ELF-1 (cell line): ENCODE measurements at regions not wholly inside any gene's neighbourhood (a gene's known extent, or its start where the extent isn't known, plus 50 kb on each side); places are given as distances from the start of the nearest gene placed in this dataset.
A peak's percentile ranks its signal among the peaks of the same experiment; 100 is the strongest.

Experiments
- DNase-seq: peaks from one replicate; pipeline ENCODE4 v3.0.0-alpha.2; 2016; ENCODE audit warnings: low read depth, low spot score

DNA sequence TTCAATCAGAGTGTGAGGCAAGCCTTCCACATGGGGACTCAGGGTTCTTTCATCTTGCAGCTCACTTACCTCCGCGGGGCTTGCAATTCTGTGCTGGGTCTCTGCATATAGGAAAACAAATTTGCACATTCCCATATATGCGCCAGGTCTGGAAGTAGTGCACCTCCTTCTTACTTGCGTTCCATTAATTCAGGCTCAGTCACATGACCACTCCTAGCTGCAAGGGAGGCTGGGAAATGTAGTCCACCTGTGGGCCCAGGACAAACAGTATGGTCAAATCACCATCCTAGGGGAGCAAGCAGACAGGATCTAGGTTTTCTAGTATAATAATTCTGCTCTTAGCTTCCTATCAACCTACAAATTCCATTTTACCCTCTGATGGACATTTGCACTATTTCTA lies 160.4 kb downstream of the AACS start:
- DNase-seq, result no peak

DNA sequence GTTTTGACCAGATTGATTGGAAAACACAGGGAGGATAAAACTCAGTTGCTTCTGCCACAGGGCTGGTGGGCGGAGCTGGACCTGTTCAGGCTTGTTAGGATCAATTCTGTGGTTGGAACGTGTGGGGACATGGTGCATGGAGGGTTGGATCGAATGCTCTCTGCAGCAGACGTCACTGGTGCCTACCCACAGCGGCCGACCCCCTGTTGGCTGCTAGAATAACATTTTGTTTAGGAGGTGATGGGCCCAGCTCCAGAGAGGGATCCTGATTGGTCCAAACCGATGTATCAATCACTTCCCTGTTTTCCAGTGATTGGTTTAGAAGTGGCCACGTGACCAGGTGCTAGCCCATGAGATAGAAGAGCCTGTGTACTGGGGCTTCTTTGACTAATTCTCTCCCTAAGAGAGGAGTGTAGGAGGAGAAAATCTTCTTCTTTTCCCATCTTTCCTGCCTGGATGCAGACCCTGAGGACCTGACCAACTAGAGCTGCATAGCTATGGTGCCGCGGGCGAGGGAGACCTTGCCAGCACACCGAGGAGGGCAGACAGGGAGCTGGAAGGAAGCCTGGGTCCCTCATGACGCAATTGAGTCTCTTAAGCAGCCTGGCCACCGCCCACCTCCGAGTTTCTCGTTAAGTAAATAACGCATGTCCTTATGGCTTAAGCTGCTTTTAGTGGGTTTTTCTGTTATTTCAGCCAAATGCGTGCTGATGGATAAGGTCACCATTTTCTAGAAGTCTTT lies 163.5 kb downstream of the AACS start:
- DNase-seq, result peak; percentile 39

DNA sequence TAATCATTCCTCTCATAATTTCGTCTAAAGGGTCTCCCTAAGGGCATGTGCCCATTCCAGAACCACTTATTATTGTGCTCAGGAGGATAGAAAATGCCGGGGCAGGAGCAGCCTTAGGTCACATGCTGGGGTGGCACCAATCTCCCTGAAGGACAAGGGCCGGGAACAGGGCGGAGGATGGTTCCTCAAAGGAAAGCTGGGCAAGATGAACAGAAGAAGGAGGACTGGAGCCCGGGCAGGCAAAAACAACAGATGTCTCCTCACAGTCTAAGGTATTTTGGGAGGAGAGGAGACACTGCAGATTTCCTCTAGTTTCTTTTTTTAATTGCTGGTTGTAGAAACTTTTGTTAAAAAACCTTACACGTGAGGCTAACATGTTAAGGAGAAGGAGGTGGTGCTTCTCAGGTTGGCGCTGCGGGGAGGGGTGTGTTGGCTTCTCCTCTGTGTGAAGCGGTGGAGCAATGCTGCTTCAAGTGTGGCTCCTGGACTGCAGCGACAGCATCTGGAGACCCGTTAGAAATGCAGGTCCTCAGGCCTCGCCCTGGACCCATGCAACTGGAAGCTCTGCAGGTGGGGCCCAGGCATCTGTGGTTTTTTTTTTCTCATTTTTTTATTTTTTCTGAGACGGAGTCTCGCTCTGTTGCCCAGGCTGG lies 164.8 kb downstream of the AACS start:
- peak; percentile 21 for DNase-seq

DNA sequence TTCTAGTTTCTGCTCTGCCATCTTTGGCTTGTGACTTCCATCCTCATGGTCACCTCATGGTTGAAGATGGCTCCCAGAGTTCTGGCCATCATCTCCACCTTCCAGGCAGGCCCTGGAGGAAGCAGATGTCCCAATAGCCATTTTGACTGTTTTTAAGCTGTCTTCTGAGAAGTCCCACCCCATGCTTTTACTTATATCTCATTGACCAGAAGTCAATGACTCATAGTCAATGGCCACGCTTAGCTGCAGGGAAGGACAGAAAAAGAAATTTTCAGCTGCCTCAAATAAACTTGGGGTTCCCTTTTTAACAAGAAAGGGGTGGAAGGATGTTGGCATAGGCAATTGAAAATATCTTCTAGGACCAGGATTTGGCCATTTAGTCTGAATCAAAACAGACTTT lies 168.1 kb downstream of the AACS start:
- DNase-seq, result no peak

DNA sequence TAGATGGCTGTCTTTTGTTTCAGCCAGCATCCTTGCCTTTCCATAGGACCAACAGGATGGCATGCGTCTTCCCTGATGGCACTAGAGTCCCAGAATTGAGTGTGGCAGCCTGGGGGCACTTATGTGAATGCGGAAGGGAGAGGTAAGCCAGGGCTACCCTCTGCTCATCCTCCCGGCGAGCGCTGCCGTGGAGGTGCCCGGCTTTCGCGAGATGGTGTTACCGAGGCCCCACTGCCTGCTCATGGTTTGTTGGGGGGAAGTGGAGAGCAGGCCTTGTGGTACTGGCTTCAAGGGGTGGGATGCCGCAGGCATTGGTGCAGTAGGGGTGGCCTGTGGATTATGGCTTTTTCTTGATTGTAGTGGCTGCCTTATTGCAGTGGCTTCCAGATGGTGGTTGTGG lies 174.3 kb downstream of the AACS start:
- no peak for DNase-seq

DNA sequence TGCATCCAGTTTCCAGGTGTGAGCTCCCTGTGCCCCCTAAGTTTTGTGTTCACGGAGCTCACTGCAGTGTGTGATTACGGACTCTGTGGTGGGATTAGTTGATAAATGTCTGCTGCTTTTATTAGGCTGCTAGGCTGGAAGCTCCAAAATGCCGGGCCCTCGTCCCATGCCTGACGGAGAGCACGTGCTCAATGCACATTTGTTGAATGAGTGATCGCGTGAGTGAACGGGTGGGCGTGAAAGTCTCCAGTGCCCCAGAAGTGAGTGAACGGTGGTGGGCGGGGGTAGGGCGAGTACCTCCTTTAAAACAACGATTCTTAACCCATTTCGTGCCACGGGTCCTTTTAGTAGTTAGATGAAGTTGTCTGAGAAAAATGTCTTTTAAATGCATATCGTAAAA lies 175.5 kb downstream of the AACS start:
- DNase-seq, result no peak

DNA sequence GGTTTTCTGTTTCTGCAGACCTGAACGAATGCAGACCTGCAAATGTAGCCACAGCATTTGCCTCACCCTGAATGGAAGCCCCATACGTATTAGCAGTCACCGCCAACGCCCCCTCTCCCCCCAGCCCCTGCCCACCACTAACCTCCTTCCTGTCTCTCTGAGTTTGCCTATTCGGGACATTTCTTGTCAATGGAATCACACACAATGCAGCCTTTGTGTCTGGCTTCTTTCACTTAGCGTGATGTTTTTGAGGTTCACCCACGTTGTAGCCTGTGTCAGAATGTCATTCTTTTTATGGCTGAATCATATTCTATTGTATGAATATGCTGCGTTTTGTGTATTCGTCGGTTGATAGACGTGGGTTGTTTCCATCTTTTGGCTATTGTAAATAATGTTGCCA lies 178.6 kb downstream of the AACS start:
- no peak for DNase-seq

DNA sequence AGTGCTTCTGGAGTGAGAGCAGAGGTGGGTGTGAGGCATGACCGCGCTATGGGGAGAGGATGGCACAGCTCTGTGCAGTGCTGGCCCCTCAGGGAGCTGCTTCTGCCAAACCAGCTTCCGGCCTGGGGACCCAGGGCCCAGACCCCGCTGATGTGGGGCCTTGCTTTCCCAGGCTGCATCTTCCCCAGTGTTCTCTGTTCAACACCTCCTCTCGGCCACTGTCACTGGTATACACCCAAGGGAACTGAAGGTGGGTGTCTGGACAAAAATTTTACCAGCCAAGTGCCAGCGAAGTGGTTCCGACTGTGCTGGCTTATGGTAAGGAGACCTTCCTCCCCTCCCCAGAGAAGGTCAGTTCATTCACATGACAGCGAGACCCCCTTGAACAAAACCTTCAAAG lies 179.1 kb downstream of the AACS start:
- DNase-seq, result no peak

DNA sequence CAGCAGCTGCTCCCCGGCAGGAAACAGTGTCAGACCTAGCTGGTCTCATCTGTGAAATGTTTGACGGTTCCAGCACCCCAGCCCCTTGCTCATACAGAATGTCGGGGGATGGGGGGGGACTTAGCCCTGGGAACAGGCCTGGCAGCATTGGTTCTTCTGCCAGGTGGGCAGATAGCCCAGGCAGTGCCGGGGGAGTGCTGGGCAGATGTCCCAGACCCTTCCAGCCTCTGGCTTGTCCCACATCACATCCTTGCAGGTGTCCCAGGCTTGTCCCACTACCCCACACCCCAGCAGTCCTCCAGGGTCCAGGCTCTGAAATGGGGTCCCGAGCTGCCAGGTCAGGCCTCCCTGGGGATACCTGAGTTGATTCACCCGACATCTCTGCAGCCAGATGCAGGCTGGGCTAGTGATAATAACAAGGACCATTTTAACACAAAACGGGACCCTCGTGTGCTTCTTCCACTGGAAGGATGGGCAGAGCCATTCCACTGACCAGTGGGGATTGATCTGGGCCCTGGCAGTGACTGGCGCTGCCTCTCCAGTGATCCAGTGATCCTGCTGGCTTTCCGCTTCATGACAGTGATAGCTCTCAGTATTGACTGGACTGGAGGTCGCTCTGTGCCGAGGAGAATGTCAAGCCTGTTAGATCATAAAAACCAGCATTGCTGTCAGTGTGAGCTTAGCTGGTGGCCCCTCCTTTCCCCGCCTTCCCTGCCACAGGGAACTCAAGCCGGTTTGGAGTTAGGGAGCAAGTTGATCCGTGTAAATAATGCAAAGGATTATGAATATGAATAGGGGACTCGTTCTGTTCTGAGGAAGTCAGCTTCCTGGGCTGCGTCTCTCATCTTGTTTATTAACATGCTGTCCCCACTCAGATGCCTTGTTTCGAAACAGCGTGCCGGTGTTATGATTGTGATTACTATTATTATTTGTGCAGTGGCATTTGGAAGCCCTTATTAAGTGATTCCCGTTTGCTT lies 180.6 kb downstream of the AACS start:
- peak; percentile 9 for DNase-seq

DNA sequence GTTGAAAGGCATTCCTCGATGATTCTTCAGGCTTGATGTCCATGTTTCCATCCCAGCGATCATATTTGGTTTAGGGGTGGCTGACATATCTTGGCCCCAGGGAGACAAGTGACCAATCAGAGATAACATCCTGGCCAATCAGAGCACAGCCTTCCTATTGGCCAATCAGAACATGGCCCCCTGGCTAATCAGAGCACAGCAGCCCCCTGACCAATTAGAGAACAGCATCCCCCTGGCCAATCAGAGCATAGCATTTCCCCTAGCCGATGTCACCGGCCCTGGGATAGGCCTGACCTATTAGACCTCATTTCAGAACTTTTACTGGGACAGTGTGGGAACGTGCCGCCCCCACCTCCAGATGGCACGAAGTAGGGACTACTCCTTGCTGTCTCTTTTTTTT lies 182.2 kb downstream of the AACS start:
- DNase-seq, result no peak

DNA sequence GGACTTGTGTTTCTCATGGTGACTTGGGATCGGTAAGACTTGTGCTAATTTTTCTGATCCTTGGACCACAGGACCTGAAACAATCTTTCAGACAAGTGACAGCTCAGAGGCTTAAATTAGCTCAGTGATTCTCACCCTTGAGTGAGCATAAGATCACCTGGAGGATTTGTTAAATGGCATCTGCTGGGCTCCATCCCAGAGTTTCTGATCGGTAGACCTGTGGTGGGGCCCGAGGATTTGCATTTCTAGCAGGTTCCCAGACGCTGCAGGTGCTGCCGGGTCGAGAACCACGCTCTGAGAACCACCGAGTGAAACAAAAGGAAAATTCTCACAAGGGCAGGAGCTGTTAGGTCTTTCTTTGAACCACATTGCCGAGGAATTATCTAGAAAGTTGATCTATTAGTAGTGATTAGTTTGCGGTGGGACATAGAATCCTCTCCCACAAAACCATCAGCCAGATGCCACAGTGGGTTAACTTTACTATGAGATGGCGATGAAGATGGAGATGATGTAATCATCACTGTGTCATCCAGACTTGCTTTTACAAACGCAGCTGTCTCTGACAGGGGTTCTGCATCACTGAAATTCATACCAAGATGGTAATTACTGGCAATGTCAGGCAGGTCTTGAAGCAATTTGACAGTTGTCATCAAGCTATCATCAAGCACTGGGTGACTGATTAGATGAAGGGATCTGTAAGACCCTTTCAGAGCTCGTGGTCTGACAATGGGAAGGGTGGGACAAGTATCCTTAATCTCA lies 184.0 kb downstream of the AACS start:
- DNase-seq, result no peak

DNA sequence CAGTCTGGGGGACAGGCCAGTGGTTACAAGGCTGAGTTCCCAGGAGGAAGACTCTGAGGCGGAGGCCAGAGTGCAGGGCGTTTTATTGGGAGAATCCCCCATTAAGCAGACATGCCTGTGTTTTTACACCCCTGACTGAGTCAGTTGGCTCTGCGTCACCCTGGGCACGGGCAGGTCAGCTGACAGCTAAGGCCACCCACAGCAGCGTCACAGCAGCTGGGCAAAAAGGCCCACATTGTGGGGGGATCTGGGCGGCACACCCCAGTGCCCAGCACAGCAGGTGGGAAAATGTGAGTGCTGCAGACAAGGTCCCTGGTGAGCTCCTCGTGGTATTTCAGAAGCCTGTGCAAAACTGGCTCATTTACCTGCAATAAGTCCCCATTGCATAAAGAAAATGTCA lies 184.7 kb downstream of the AACS start:
- no peak for DNase-seq

DNA sequence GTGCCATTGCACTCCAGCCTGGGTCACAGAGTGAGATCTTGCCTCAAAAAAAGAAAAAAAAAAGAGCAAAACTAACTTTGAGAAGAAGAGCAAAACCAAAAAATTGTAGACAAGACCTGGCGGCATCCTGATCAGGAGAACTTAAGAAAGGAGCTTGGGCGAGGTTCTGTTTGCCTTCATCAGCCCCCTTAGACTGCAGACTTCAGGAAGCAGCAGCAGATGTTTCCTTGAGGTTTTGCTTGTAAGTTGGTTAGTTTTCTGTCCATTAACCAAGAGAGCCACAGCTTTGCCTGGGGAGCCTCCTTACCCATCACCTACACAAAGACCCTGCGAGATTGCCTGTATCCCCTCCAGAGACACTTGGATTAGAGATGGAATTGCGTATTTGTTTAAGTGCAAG lies 189.0 kb downstream of the AACS start:
- no peak for DNase-seq

DNA sequence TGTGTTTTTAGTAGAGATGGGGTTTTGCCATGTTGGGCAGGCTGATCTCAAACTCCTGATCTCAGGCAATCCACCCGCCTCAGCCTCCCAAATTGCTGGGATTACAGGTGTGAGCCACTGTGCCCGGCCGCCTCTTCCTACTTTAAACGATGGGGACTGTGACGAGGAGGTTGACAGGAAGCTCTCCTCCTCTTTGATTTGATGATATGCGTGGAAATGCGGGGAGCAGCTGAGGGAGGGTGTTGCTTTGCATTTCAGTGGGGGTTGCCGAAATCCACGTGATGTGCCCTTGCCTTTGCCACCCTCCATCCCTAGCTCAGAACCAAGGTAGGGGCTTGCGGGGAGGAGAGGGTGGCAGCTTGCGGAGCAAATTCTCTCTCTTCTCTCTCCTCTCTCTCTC lies 189.6 kb downstream of the AACS start:
- no peak for DNase-seq

DNA sequence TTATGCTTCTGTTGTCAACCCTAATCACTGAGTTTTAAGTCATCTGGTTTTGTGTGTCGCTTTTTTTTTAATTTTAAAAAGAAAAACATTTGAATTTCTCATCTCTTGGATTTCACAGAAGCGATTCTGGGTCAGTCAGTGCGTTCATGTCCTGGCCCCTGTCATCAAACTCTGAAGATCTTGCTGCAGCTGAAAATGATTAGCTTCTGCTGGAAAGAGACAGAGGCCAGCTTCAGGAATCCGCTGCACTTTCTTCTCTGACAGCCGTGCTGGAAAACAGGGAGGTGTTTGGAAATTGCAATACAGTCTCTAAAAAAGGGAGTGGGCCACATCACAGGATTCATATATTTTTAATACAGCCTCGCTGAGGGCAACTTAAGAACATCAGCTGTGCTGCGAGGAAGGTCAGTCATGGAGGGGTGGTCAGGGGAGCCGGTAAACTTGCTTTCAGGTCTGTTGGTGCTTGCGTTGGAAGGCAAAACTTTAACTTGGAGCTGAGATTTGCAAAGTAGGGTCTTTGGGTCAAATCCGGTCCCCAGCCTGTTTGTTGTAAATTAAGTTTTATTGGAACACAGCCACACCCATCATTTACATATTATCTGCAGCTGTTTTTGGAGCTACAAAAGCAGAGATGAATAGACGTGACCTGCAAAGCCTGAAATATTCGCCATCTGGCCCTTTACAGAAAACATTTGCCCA lies 190.8 kb downstream of the AACS start:
- no peak for DNase-seq

DNA sequence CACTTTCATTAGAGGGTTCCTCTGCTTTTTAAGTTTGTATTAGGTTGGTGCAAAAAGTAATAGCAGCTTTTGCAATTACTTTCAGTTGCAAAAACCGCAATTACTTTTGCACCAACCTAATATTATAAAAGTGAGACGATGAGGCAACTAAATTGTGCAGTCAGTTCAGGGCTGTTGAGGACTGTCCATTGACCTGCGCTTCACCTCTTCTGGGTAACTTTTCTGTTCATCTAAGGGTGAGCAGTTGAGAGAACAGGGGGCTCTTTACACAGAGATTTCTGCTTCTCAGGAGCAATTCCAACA lies 191.3 kb downstream of the AACS start:
- no peak for DNase-seq

DNA sequence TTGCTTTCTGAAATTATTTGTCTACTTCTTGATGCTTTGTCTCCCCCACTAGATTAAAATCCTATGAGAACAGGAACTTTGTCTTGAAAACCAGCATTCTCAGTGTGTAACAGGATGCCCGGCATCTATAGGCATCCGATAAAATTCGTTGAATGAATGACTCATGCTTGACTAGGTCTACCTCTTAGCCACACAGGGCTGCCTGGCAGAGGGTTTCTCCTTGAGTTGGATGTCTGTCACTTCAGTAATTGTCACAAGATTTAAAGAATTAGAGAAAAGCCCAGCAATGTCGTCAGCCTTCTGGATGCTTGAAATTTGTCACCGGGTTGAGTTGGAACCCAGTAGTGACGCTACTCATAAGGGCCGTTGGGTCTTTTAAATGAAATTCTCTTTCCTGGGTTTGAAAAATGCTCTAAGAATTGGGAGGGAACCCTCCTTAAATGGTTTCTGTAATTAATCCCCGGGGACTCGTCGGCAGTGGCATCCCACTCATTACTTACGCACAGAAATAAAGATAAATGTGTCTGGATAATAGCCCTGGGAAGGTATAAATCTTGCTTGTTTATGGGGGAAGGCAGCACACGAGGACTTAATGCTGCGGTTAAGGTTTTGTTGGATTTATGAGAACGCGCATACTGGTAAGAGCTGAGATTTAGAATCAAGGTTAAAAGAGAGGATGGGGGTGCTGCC lies 194.1 kb downstream of the AACS start:
- DNase-seq, result no peak

DNA sequence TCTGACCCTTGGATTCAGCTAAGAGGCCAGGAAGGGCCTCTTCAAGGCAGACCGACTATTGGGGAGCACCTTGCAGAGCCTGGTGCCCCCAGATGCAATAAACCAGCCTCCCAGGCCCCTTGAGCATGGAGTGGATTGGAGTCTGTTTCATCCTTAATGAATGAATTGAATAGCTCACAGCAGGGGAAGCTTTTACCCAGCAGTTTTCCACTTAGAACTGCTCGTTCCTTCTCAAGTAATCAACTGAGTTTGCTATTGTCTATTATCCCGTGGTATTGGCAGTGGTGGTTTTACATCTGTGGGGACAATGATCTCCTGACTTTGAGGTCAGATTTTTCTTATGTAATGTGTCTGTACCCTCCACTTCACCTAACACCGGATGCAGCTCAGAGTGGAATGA lies 197.6 kb downstream of the AACS start:
- no peak for DNase-seq

DNA sequence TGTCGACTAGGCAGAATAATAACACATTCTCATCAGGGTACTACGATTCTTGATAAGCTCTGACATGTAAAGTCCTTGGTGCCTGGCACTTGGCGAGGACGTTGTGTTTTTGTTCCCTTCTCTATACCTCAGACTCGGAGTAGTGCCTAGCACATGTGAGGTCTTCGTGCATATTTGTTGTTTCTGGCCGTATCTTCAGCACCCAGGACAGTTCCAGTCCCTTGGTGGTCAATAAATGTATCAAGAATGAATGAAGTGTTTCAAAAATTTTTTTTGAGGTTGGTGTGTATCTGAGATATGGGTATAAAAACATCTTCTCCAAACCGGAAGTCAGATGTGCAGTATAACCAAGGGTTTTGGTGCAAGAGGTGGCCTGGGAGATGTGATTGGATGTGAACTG lies 198.2 kb downstream of the AACS start:
- no peak for DNase-seq

DNA sequence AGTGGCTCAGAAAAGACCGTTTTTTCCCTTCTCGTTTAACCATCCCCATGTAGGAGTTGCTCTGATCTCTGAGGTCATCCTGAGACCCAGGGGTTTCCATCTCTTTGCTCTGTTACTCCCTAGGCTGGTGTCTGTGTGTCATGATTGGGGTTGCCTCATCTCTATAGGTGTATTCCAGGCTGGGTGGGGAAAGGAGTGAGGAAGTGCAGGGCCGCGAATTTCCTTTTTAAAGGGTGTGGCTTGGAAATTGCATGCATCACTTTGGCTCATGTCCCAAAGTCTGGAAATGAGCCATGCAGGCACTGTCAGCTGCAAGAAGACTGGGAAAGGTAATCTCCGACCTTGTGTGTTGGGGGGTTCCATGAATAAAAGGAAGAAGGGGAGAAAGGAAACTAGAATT lies 201.9 kb downstream of the AACS start:
- DNase-seq, result no peak

DNA sequence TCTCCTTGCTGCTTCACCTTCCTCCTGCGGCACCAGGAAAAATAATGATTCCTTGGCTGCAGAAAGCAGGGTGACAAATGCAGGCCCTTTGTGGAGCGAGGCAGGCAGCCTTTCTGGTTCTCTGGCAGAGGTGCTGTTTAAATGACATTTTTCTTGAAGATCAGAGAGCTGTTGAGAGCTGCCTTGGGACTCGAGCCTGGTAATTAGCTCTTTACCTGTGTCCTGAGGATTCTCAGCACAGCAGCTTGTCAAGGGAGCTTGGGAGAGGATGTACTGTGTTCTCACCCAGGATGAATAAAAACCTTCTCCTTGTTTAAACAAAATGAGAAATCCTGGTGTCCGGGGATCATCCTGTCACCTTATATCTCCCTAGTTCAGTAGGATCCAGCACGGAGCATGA lies 204.0 kb downstream of the AACS start:
- DNase-seq, result no peak
